ENCODE measurements at regions not wholly inside any gene's neighbourhood (a gene's known extent, or its start where the extent isn't known, plus 50 kb on each side); places are given as distances from the start of the nearest gene placed in this dataset.

DNA sequence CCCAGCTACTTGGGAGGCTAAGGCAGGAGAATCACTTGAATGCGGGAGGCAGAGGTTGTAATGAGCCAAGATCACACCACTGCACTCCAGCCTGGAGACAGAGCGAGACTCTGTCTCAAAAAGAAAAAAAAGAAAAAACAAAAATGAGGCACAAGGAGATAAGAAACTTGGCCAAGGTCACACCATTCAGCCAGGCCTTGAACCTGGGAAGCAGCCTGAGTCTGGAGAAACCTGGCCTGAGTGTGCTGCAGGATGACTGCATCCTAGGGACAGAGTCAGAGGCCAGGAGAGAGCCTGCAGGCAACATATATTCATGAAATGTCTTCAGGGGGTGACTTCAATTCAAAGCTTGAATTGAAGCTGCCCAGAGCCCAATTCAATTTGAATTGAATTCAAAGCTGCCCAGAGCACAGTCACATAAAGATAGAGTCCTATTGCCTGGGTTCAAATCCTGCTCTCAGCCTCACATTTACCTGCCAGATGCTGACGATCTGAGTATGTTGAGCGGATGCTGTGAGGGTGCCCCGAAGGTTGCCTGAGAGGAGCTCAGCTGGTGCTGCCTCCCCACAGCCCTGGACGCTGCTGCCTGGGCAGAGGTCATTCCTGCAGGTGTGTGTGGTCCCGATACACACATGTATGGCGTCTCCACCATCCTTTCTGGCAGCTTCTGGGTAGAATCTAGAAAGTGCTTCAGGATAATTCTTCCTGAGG lies 307.7 kb downstream of the AJAP1 start:
- ATAC-seq (no peak), DNase-seq (ENCODE audit: low spot score) (no peak)
- Mint-ChIP-seq H3K27ac (no peak overlapping the region), H3K9me3 (peaks cover 71% of the 10 kb centered on the region), H3K4me3 (no peak overlapping the region), H3K36me3 (peaks cover 78% of the 10 kb centered on the region), H3K27me3 (ENCODE audit: low read depth) (peaks cover 27% of the 10 kb centered on the region), H3K4me1 (no peaks in the 10 kb centered on the region)
- CTCF ChIA-PET: no interaction called here
- TF ChIP-seq, protein P1, sequence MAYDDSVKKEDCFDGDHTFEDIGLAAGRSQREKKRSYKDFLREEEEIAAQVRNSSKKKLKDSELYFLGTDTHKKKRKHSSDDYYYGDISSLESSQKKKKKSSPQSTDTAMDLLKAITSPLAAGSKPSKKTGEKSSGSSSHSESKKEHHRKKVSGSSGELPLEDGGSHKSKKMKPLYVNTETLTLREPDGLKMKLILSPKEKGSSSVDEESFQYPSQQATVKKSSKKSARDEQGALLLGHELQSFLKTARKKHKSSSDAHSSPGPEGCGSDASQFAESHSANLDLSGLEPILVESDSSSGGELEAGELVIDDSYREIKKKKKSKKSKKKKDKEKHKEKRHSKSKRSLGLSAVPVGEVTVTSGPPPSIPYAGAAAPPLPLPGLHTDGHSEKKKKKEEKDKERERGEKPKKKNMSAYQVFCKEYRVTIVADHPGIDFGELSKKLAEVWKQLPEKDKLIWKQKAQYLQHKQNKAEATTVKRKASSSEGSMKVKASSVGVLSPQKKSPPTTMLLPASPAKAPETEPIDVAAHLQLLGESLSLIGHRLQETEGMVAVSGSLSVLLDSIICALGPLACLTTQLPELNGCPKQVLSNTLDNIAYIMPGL (CRISPR knock-in tag; IDR thresholded peaks at IDR 0.05): no peak
- TF ChIP-seq TP53 (CRISPR knock-in tag; IDR thresholded peaks at IDR 0.05): no peak
- TF ChIP-seq, protein P2, sequence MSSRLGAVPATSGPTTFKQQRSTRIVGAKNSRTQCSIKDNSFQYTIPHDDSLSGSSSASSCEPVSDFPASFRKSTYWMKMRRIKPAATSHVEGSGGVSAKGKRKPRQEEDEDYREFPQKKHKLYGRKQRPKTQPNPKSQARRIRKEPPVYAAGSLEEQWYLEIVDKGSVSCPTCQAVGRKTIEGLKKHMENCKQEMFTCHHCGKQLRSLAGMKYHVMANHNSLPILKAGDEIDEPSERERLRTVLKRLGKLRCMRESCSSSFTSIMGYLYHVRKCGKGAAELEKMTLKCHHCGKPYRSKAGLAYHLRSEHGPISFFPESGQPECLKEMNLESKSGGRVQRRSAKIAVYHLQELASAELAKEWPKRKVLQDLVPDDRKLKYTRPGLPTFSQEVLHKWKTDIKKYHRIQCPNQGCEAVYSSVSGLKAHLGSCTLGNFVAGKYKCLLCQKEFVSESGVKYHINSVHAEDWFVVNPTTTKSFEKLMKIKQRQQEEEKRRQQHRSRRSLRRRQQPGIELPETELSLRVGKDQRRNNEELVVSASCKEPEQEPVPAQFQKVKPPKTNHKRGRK (CRISPR knock-in tag; IDR thresholded peaks at IDR 0.05; ENCODE audit: borderline replicate concordance): no peak
- POLR2A ChIA-PET: no interaction called here

DNA sequence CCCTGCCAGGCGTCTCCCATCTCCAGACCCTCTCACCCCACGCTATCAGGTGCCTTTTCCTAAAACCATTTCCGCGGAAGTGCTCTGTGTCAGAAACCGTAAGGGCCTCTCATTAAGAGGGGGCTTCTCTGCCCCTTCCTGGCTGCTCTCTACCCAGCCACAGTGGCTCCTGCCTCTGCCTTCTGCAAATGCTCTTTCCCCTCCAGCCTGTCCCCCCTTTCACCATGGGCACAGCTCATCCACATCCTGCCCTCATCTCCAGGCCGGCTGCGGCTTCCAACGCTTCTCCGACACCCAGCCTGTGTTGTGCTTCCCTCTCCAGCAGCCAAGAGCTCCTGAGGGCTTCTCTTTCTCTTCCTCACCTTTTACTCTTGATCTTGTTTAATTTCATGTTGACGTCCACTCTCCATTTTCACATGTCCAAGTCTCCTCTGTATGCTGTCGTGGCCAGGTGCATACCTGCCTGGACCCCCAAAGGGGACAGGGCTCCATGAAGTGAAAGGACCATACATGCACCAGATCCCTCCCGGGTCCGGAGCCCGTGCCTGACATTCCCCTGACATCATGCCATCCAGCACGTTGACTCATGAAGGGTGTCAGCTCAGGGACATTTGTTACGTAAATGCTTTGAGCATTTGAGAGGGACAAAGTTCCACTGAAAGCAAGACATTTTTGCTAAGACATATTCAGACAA lies 306.5 kb downstream of the AJAP1 start:
- DNase-seq (ENCODE audit: low spot score) (no peak), ATAC-seq (no peak)
- H3K4me3 Mint-ChIP-seq: no peak overlapping the region
- peaks cover 77% of the 10 kb centered on the region for H3K36me3 Mint-ChIP-seq
- H3K4me1 Mint-ChIP-seq: no peaks in the 10 kb centered on the region
- H3K27me3 Mint-ChIP-seq (ENCODE audit: low read depth): peaks cover 27% of the 10 kb centered on the region
- ChIA-PET CTCF (no interaction called here), POLR2A (no interaction called here)
- H3K27ac Mint-ChIP-seq: no peak overlapping the region
- TF ChIP-seq MXD4 (CRISPR knock-in tag; IDR thresholded peaks at IDR 0.05; ENCODE audit: borderline replicate concordance) (no peak), FOXK1 (CRISPR knock-in tag; IDR thresholded peaks at IDR 0.05) (no peak), KAT7 (CRISPR knock-in tag; IDR thresholded peaks at IDR 0.05; ENCODE audit: borderline replicate concordance) (no peak), ZNF219 (CRISPR knock-in tag; IDR thresholded peaks at IDR 0.05; ENCODE audit: borderline replicate concordance) (no peak), ZNF671 (CRISPR knock-in tag; IDR thresholded peaks at IDR 0.05) (no peak), NR2C2 (CRISPR knock-in tag; IDR thresholded peaks at IDR 0.05) (no peak), ZNF396 (CRISPR knock-in tag; IDR thresholded peaks at IDR 0.05; ENCODE audit: borderline replicate concordance) (no peak)
- TF ChIP-seq, protein P2 (CRISPR knock-in tag; IDR thresholded peaks at IDR 0.05; ENCODE audit: borderline replicate concordance): no peak
- TF ChIP-seq, protein P3, sequence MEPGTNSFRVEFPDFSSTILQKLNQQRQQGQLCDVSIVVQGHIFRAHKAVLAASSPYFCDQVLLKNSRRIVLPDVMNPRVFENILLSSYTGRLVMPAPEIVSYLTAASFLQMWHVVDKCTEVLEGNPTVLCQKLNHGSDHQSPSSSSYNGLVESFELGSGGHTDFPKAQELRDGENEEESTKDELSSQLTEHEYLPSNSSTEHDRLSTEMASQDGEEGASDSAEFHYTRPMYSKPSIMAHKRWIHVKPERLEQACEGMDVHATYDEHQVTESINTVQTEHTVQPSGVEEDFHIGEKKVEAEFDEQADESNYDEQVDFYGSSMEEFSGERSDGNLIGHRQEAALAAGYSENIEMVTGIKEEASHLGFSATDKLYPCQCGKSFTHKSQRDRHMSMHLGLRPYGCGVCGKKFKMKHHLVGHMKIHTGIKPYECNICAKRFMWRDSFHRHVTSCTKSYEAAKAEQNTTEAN (CRISPR knock-in tag; IDR thresholded peaks at IDR 0.05): no peak
- TF ChIP-seq, protein P4, sequence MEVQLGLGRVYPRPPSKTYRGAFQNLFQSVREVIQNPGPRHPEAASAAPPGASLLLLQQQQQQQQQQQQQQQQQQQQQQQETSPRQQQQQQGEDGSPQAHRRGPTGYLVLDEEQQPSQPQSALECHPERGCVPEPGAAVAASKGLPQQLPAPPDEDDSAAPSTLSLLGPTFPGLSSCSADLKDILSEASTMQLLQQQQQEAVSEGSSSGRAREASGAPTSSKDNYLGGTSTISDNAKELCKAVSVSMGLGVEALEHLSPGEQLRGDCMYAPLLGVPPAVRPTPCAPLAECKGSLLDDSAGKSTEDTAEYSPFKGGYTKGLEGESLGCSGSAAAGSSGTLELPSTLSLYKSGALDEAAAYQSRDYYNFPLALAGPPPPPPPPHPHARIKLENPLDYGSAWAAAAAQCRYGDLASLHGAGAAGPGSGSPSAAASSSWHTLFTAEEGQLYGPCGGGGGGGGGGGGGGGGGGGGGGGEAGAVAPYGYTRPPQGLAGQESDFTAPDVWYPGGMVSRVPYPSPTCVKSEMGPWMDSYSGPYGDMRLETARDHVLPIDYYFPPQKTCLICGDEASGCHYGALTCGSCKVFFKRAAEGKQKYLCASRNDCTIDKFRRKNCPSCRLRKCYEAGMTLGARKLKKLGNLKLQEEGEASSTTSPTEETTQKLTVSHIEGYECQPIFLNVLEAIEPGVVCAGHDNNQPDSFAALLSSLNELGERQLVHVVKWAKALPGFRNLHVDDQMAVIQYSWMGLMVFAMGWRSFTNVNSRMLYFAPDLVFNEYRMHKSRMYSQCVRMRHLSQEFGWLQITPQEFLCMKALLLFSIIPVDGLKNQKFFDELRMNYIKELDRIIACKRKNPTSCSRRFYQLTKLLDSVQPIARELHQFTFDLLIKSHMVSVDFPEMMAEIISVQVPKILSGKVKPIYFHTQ (CRISPR knock-in tag; IDR thresholded peaks at IDR 0.05): no peak
- TF ChIP-seq, protein P5, sequence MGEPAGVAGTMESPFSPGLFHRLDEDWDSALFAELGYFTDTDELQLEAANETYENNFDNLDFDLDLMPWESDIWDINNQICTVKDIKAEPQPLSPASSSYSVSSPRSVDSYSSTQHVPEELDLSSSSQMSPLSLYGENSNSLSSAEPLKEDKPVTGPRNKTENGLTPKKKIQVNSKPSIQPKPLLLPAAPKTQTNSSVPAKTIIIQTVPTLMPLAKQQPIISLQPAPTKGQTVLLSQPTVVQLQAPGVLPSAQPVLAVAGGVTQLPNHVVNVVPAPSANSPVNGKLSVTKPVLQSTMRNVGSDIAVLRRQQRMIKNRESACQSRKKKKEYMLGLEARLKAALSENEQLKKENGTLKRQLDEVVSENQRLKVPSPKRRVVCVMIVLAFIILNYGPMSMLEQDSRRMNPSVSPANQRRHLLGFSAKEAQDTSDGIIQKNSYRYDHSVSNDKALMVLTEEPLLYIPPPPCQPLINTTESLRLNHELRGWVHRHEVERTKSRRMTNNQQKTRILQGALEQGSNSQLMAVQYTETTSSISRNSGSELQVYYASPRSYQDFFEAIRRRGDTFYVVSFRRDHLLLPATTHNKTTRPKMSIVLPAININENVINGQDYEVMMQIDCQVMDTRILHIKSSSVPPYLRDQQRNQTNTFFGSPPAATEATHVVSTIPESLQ (CRISPR knock-in tag; IDR thresholded peaks at IDR 0.05): no peak
- TF ChIP-seq, protein P1 (CRISPR knock-in tag; IDR thresholded peaks at IDR 0.05): no peak
- TF ChIP-seq, protein P6, sequence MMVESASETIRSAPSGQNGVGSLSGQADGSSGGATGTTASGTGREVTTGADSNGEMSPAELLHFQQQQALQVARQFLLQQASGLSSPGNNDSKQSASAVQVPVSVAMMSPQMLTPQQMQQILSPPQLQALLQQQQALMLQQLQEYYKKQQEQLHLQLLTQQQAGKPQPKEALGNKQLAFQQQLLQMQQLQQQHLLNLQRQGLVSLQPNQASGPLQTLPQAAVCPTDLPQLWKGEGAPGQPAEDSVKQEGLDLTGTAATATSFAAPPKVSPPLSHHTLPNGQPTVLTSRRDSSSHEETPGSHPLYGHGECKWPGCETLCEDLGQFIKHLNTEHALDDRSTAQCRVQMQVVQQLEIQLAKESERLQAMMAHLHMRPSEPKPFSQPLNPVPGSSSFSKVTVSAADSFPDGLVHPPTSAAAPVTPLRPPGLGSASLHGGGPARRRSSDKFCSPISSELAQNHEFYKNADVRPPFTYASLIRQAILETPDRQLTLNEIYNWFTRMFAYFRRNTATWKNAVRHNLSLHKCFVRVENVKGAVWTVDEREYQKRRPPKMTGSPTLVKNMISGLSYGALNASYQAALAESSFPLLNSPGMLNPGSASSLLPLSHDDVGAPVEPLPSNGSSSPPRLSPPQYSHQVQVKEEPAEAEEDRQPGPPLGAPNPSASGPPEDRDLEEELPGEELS (CRISPR knock-in tag; IDR thresholded peaks at IDR 0.05): no peak
- H3K9me3 Mint-ChIP-seq: peaks cover 70% of the 10 kb centered on the region

Measured in WTC11 (cell line).